ENCODE measurements at regions not wholly inside any gene's neighbourhood (a gene's known extent, or its start where the extent isn't known, plus 50 kb on each side); places are given as distances from the start of the nearest gene placed in this dataset.

- TF ChIP-seq CTCF (IDR thresholded peaks at IDR 0.05) = no peak
- H3K27ac ChIP-seq = no peak overlapping the region
- no peak overlapping the region for H3K4me3 ChIP-seq
- no peaks in the 10 kb centered on the region for H3K36me3 ChIP-seq
- ATAC-seq (no peak), DNase-seq (no peak), FAIRE-seq (no peak)
- 86 to 89% methylated on average over 6 of the region's 6 CpGs for whole genome bisulfite sequencing, 2 donors
- no peaks in the 10 kb centered on the region for H3K27me3 ChIP-seq
- H3K4me1 ChIP-seq = no peaks in the 10 kb centered on the region
- H3K9me3 ChIP-seq = no peaks in the 10 kb centered on the region
- intact Hi-C loops (cut with DNase I) = no loop called here
These were observed 353.2 kb downstream of the ETS1 start for GRCh38 chr11:128234143-128234542.

DNA sequence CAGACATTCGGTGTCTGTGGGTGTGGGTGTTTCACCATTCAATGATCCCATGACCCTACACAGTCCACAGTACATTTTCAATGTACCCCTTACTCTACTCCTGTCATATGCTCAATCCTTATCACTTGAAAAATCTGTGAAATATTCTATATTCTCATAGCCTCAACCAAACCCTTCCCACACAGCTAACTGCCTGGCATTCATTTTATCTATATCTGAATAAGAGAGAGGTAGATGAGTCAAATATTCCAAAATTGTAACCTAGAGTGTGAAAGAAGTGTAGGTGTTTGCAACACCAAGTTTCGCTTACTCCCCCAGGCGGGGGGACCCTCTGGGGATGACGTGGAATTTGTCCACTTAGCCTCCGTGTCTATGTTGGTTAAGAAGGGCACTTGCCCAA, 354.8 kb downstream of the ETS1 start:
- Histone ChIP-seq H3K27me3 (no peaks in the 10 kb centered on the region), H3K9me3 (no peaks in the 10 kb centered on the region), H3K36me3 (no peaks in the 10 kb centered on the region), H3K4me3 (no peak overlapping the region), H3K27ac (no peak overlapping the region), H3K4me1 (no peaks in the 10 kb centered on the region)
- ATAC-seq = no peak
- 73 to 82% methylated on average over 5 of the region's 5 CpGs for WGBS, 2 donors
- DNase-seq = no peak
- intact Hi-C loops (cut with DNase I) = no loop called here
- TF ChIP-seq CTCF (IDR thresholded peaks at IDR 0.05) = no peak
- no peak for FAIRE-seq

- FAIRE-seq = no peak
- Histone ChIP-seq H3K27ac (no peak overlapping the region), H3K4me1 (no peaks in the 10 kb centered on the region), H3K4me3 (no peak overlapping the region), H3K27me3 (no peaks in the 10 kb centered on the region), H3K36me3 (no peaks in the 10 kb centered on the region), H3K9me3 (no peaks in the 10 kb centered on the region)
- no peak for ATAC-seq
- WGBS, 2 donors = 72 to 79% methylated on average over 4 of the region's 4 CpGs
- intact Hi-C loops (cut with DNase I) = no loop called here
- no peak for TF ChIP-seq CTCF (IDR thresholded peaks at IDR 0.05)
- no peak for DNase-seq
These were observed 355.4 kb downstream of the ETS1 start for GRCh38 chr11:128231845-128232410.

- Histone ChIP-seq H3K27me3 (no peaks in the 10 kb centered on the region), H3K9me3 (no peaks in the 10 kb centered on the region), H3K4me3 (no peak overlapping the region), H3K4me1 (no peaks in the 10 kb centered on the region), H3K27ac (no peak overlapping the region), H3K36me3 (no peaks in the 10 kb centered on the region)
- ATAC-seq (no peak), DNase-seq (no peak), FAIRE-seq (no peak)
- no peak for TF ChIP-seq CTCF (IDR thresholded peaks at IDR 0.05)
- whole genome bisulfite sequencing, 2 donors = 77 to 83% methylated on average over 3 of the region's 3 CpGs
- intact Hi-C loops (cut with DNase I) = no loop called here
These were observed 359.9 kb downstream of the ETS1 start for GRCh38 chr11:128227466-128227865.

DNA sequence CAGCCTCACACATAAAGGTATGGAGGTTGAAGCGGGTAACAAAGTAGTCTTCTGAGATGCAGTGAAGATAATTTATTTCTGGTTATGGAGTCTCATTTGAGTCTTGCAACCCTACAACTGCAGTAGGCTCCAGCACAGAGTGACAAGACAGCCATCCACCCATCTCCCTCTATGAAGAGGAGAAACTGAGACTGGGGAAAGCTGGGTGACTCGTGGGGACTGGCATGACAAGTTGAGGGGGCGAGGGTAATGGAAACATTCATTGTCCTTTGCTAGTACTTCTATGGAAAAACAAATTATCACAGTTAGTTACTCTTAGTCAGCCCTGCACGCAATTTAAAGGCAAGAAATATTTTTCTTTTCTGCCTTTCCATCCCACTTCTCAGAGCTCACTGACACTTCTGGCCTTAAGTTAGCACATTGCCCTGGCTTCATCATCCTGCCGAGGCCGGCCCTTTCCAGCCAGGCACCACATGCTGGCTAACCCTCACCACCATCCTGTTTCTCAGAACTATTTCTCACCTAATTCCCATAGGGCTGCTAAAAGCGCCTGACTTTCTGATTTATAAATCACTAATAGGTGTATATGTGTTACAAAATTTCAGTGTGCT, 361.1 kb downstream of the ETS1 start:
- FAIRE-seq (no peak), ATAC-seq (no peak), DNase-seq (no peak)
- no peaks in the 10 kb centered on the region for H3K4me1 ChIP-seq
- 84 to 89% methylated on average over 7 of the region's 7 CpGs for WGBS, 2 donors
- H3K36me3 ChIP-seq = no peaks in the 10 kb centered on the region
- H3K4me3 ChIP-seq = no peak overlapping the region
- H3K27ac ChIP-seq = no peak overlapping the region
- TF ChIP-seq CTCF (IDR thresholded peaks at IDR 0.05) = no peak
- H3K27me3 ChIP-seq = no peaks in the 10 kb centered on the region
- intact Hi-C loops (cut with DNase I) = no loop called here
- H3K9me3 ChIP-seq = no peaks in the 10 kb centered on the region

All from pancreas (tissue), 10 donors.